ENCODE measurements at regions not wholly inside any gene's neighbourhood (a gene's known extent, or its start where the extent isn't known, plus 50 kb on each side); places are given as distances from the start of the nearest gene placed in this dataset.
"Not testable (repeated sequence)": the region's sequence is repeated elsewhere in the genome, so short reads cannot be mapped to it uniquely, and the experiment has no call there.

DNA sequence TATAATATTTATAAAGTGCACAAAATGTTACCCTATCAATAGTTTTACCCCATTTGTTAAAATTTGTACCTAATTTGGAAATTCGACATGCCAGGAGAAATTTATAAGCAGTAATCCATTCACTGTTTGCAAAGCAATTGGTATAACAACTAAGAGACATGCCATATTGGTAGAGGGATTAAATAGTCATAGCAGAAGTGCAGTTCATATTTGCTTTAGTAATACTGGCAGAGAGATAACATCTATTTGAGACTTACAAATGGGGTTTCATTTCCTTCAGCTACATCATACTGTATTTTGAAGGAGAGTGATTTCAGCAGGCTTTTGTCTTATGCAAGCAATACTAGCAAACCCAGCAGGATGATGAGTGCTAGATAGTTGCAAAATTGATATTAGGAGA, 610.4 kb upstream of the CDH10 start:
- Mint-ChIP-seq H3K27me3 (ENCODE audit: insufficient read depth, unreplicated experiment) (peaks cover 5% of the 10 kb centered on the region), H3K36me3 (ENCODE audit: insufficient read depth, unreplicated experiment) (no peaks in the 10 kb centered on the region), H3K4me1 (ENCODE audit: low read depth, unreplicated experiment) (no peaks in the 10 kb centered on the region), H3K9me3 (ENCODE audit: unreplicated experiment) (no peaks in the 10 kb centered on the region), H3K4me3 (ENCODE audit: unreplicated experiment) (no peak overlapping the region), H3K27ac (ENCODE audit: unreplicated experiment) (no peak overlapping the region)
- H3K9me3 ChIP-seq: no peaks in the 10 kb centered on the region
- no TSS peak for BruUV-seq (replicated peaks)
- no peaks in the 10 kb centered on the region for H3K4me1 ChIP-seq
- TF ChIP-seq, protein P1, sequence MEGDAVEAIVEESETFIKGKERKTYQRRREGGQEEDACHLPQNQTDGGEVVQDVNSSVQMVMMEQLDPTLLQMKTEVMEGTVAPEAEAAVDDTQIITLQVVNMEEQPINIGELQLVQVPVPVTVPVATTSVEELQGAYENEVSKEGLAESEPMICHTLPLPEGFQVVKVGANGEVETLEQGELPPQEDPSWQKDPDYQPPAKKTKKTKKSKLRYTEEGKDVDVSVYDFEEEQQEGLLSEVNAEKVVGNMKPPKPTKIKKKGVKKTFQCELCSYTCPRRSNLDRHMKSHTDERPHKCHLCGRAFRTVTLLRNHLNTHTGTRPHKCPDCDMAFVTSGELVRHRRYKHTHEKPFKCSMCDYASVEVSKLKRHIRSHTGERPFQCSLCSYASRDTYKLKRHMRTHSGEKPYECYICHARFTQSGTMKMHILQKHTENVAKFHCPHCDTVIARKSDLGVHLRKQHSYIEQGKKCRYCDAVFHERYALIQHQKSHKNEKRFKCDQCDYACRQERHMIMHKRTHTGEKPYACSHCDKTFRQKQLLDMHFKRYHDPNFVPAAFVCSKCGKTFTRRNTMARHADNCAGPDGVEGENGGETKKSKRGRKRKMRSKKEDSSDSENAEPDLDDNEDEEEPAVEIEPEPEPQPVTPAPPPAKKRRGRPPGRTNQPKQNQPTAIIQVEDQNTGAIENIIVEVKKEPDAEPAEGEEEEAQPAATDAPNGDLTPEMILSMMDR (IDR thresholded peaks at IDR 0.05; ENCODE audit: insufficient read depth in 1 of 2, low read depth in 1 of 2, low read length in 1 of 2, severe bottlenecking in 1 of 2, unreplicated experiment in 1 of 2): no peak
- POLR2A ChIA-PET: no interaction called here
- CTCF ChIA-PET: no interaction called here
- H3K4me3 ChIP-seq (ENCODE audit: low read depth, low read length): no peak overlapping the region
- no peak for DNase-seq
- H3K36me3 ChIP-seq (ENCODE audit: control insufficient read depth, insufficient read depth, low read length): no peaks in the 10 kb centered on the region
- H3K27me3 ChIP-seq (replicated peaks; ENCODE audit: control insufficient read depth, insufficient read depth, low read length): no peaks in the 10 kb centered on the region
- intact Hi-C loops (cut with micrococcal nuclease; ENCODE audit: unreplicated experiment): no loop called here

DNA sequence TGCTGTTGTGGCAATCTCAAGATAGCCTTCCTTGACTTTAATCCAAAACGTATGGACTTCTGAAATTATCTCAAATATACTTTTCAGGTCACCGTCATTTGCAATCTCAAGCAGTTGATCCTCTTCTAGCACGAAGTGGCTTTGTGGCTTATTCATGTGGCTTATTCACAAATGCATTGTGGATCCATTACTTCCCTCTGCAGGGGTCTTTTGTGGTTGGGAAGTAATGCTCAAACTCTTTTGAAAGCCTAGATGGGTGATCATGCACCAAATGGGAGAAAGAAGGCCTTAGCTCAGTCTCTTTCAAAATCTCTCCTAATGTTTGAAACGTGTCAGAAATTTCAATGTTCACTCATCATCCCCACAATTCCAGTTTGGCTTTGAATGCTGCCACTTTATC, 597.2 kb upstream of the CDH10 start:
- H3K27ac Mint-ChIP-seq (ENCODE audit: unreplicated experiment): no peak overlapping the region
- TF ChIP-seq, protein P1 (IDR thresholded peaks at IDR 0.05; ENCODE audit: insufficient read depth in 1 of 2, low read depth in 1 of 2, low read length in 1 of 2, severe bottlenecking in 1 of 2, unreplicated experiment in 1 of 2): no peak
- H3K4me1 Mint-ChIP-seq (ENCODE audit: low read depth, unreplicated experiment): no peaks in the 10 kb centered on the region
- CTCF ChIA-PET: no interaction called here
- no peak overlapping the region for H3K4me3 Mint-ChIP-seq (ENCODE audit: unreplicated experiment)
- intact Hi-C loops (cut with micrococcal nuclease; ENCODE audit: unreplicated experiment): no loop called here
- Histone ChIP-seq H3K36me3 (ENCODE audit: control insufficient read depth, insufficient read depth, low read length) (no peaks in the 10 kb centered on the region), H3K27me3 (replicated peaks; ENCODE audit: control insufficient read depth, insufficient read depth, low read length) (no peaks in the 10 kb centered on the region), H3K4me1 (no peaks in the 10 kb centered on the region), H3K4me3 (ENCODE audit: low read depth, low read length) (no peak overlapping the region), H3K9me3 (no peaks in the 10 kb centered on the region)
- no peak for DNase-seq
- no TSS peak for BruUV-seq (replicated peaks)
- H3K27me3 Mint-ChIP-seq (ENCODE audit: insufficient read depth, unreplicated experiment): no peaks in the 10 kb centered on the region
- POLR2A ChIA-PET: no interaction called here
- H3K9me3 Mint-ChIP-seq (ENCODE audit: unreplicated experiment): no peaks in the 10 kb centered on the region
- H3K36me3 Mint-ChIP-seq (ENCODE audit: insufficient read depth, unreplicated experiment): no peaks in the 10 kb centered on the region

DNA sequence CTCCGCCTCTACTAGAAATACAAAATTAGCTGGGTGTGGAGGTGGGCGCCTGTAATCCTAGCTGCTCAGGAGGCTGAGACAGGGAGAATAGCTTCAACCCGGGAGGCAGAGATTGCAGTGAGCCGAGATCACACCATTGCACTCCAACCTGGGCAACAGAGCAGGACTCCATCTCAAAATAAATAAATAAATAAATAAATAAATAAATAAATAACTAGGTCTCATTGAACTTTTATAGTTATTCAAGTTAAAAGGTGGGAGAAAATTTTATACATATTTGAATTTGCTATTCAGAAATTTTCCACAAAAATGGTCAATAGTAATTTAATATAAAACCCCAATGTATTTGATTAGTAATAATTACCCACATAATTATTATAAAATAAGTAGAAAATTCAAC, 593.9 kb upstream of the CDH10 start:
- BruUV-seq (replicated peaks); H3K4me1 Mint-ChIP-seq (ENCODE audit: low read depth, unreplicated experiment); H3K4me3 Mint-ChIP-seq (ENCODE audit: unreplicated experiment); CTCF ChIA-PET; H3K36me3 ChIP-seq (ENCODE audit: control insufficient read depth, insufficient read depth, low read length); H3K27me3 Mint-ChIP-seq (ENCODE audit: insufficient read depth, unreplicated experiment); intact Hi-C loops (cut with micrococcal nuclease; ENCODE audit: unreplicated experiment); H3K27ac Mint-ChIP-seq (ENCODE audit: unreplicated experiment); H3K36me3 Mint-ChIP-seq (ENCODE audit: insufficient read depth, unreplicated experiment); H3K9me3 ChIP-seq; H3K4me3 ChIP-seq (ENCODE audit: low read depth, low read length); H3K9me3 Mint-ChIP-seq (ENCODE audit: unreplicated experiment); DNase-seq; H3K27me3 ChIP-seq (replicated peaks; ENCODE audit: control insufficient read depth, insufficient read depth, low read length); H3K4me1 ChIP-seq; POLR2A ChIA-PET: not testable (repeated sequence)

DNA sequence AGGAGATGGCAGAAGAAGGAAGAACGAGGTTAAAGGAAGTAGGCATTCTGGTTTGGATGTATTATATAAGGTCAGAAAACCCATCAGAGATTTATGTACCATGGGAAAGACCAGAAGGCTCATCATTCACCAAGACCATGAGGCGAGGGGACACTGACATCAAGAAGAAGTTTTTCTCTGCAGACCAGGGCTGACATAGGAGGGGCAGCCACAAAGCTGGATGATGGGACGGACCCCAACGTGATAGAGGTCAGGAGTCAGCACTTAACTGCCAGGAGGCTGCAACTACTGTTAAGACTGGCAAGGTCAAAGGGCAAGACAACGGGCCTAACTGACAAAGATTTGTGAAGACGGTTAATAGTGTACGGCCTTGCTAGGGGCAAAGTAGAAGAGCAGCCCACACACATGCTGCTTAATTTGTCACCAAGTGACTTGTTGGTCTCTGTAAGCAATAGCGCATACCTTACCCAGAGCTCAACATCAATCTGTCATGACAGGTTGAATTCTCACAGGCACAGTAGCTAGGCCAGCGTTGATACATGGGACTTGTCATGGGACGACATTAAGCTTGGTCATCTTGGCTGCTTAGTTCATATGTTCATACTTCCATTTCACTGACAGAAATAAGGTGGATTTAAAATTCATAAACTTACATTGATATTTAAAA, 579.7 kb upstream of the CDH10 start:
- Histone ChIP-seq H3K4me3 (ENCODE audit: low read depth, low read length) (no peak overlapping the region), H3K4me1 (no peaks in the 10 kb centered on the region), H3K9me3 (no peaks in the 10 kb centered on the region), H3K27me3 (replicated peaks; ENCODE audit: control insufficient read depth, insufficient read depth, low read length) (no peaks in the 10 kb centered on the region), H3K36me3 (ENCODE audit: control insufficient read depth, insufficient read depth, low read length) (no peaks in the 10 kb centered on the region)
- no peak for DNase-seq
- no peaks in the 10 kb centered on the region for H3K27me3 Mint-ChIP-seq (ENCODE audit: insufficient read depth, unreplicated experiment)
- H3K4me3 Mint-ChIP-seq (ENCODE audit: unreplicated experiment): no peak overlapping the region
- H3K36me3 Mint-ChIP-seq (ENCODE audit: insufficient read depth, unreplicated experiment): peaks cover 7% of the 10 kb centered on the region
- ChIA-PET CTCF (no interaction called here), POLR2A (no interaction called here)
- no peak overlapping the region for H3K27ac Mint-ChIP-seq (ENCODE audit: unreplicated experiment)
- BruUV-seq (replicated peaks): no TSS peak
- intact Hi-C loops (cut with micrococcal nuclease; ENCODE audit: unreplicated experiment): no loop called here
- TF ChIP-seq, protein P1 (IDR thresholded peaks at IDR 0.05; ENCODE audit: insufficient read depth in 1 of 2, low read depth in 1 of 2, low read length in 1 of 2, severe bottlenecking in 1 of 2, unreplicated experiment in 1 of 2): no peak
- no peaks in the 10 kb centered on the region for H3K4me1 Mint-ChIP-seq (ENCODE audit: low read depth, unreplicated experiment)
- no peaks in the 10 kb centered on the region for H3K9me3 Mint-ChIP-seq (ENCODE audit: unreplicated experiment)

DNA sequence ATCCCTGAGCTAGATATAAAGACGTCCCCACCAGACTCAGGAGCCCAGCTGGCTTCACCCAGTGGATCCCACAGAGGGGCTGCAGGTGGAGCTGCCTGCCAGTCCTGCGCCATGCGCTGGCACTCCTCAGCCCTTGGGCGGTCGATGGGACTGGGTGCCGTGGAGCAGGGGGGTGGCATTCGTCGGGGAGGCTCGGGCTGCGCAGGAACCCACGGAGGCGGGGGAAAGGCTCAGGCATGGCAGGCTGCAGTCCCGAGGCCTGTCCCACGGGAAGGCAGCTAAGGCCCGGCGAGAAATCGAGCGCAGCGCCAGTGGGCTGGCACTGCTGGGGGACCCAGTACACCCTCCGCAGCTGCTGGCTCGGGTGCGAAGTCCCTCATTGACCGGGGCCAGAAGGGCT, 555.1 kb upstream of the CDH10 start:
- POLR2A ChIA-PET; H3K4me1 ChIP-seq; H3K4me3 ChIP-seq (ENCODE audit: low read depth, low read length); intact Hi-C loops (cut with micrococcal nuclease; ENCODE audit: unreplicated experiment); H3K36me3 ChIP-seq (ENCODE audit: control insufficient read depth, insufficient read depth, low read length); H3K9me3 ChIP-seq; BruUV-seq (replicated peaks); H3K4me1 Mint-ChIP-seq (ENCODE audit: low read depth, unreplicated experiment); CTCF ChIA-PET; H3K4me3 Mint-ChIP-seq (ENCODE audit: unreplicated experiment); DNase-seq; H3K27me3 ChIP-seq (replicated peaks; ENCODE audit: control insufficient read depth, insufficient read depth, low read length); H3K36me3 Mint-ChIP-seq (ENCODE audit: insufficient read depth, unreplicated experiment); H3K27me3 Mint-ChIP-seq (ENCODE audit: insufficient read depth, unreplicated experiment); H3K27ac Mint-ChIP-seq (ENCODE audit: unreplicated experiment); H3K9me3 Mint-ChIP-seq (ENCODE audit: unreplicated experiment): not testable (repeated sequence)
